ENCODE measurements at regions not wholly inside any gene's neighbourhood (a gene's known extent, or its start where the extent isn't known, plus 50 kb on each side); places are given as distances from the start of the nearest gene placed in this dataset.

DNA sequence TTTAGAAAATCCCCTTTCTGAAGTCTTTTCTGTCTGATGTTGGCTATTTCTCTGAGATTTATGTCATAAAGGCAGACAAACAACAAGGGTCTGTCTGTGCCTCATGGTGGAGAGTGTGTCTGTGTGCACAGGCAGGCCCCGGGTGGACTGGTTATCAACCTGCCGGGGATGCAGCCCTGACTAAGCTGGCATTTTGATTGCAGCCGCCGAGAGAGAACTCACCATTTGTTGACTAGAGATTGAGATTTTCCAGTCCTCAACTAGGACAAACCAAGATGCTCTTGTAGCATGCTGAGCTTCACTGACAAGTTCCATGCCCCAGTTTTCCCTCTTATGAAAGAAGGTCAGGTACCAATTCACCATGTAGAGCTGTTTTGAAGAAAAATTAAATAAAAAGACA lies 363.6 kb upstream of the CNR1 start:
- H2AFZ ChIP-seq (ENCODE audit: low read depth, low read length), result no peak overlapping the region
- H3K27ac ChIP-seq (ENCODE audit: low read length), result no peak overlapping the region
- DNase-seq (no peak), ATAC-seq (ENCODE audit: insufficient read depth, low read depth) (no peak)
- H3K79me2 ChIP-seq (ENCODE audit: insufficient read depth, low read length), result no peaks in the 10 kb centered on the region
- H3K4me2 ChIP-seq (ENCODE audit: insufficient read depth, low read length), result no peak overlapping the region
- H3K27me3 ChIP-seq (ENCODE audit: insufficient read depth, low read length, poor library complexity), result no peaks in the 10 kb centered on the region
- H3K4me3 ChIP-seq (ENCODE audit: low read depth in 1 of 2, low read length in 2 of 2), result no peak overlapping the region
- no peaks in the 10 kb centered on the region for H3K4me1 ChIP-seq (ENCODE audit: insufficient read depth, low read length)
- no peaks in the 10 kb centered on the region for H3K36me3 ChIP-seq (ENCODE audit: insufficient read depth, low read length)
- H3K9me3 ChIP-seq (ENCODE audit: insufficient read depth, low read length, severe bottlenecking), result no peaks in the 10 kb centered on the region
- H4K20me1 ChIP-seq (ENCODE audit: insufficient read depth, low read length), result no peaks in the 10 kb centered on the region
- no peak overlapping the region for H3K9ac ChIP-seq (ENCODE audit: low read depth, low read length)
- TF ChIP-seq, protein P1, sequence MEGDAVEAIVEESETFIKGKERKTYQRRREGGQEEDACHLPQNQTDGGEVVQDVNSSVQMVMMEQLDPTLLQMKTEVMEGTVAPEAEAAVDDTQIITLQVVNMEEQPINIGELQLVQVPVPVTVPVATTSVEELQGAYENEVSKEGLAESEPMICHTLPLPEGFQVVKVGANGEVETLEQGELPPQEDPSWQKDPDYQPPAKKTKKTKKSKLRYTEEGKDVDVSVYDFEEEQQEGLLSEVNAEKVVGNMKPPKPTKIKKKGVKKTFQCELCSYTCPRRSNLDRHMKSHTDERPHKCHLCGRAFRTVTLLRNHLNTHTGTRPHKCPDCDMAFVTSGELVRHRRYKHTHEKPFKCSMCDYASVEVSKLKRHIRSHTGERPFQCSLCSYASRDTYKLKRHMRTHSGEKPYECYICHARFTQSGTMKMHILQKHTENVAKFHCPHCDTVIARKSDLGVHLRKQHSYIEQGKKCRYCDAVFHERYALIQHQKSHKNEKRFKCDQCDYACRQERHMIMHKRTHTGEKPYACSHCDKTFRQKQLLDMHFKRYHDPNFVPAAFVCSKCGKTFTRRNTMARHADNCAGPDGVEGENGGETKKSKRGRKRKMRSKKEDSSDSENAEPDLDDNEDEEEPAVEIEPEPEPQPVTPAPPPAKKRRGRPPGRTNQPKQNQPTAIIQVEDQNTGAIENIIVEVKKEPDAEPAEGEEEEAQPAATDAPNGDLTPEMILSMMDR (IDR thresholded peaks at IDR 0.05; ENCODE audit: borderline replicate concordance, extremely low read depth, low read length, poor library complexity, severe bottlenecking), result no peak
- no peak for TF ChIP-seq EZH2 (IDR thresholded peaks at IDR 0.05; ENCODE audit: borderline replicate concordance, low read depth, low read length, severe bottlenecking)

DNA sequence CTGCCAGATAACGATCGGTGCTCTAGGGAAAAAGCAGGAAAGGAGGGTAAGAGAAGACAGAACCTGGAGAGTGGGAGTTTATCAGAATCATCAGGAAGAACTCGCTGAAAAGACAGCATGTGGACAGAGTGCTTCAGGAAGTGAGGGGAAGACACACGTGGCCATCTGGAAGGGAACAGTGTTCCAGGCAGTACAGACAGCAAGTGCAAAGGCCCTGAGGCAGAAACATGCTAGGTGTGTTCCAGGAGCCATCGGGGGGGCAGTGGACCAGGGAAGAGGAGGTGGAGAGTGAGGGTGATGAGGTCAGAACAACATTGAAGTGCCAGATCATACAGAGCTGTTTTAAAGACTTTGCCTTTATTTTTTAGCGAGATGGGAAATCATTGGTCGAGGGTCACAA lies 354.3 kb upstream of the CNR1 start:
- H3K9me3 ChIP-seq (ENCODE audit: insufficient read depth, low read length, severe bottlenecking), result no peaks in the 10 kb centered on the region
- ATAC-seq (ENCODE audit: insufficient read depth, low read depth) (no peak), DNase-seq (no peak)
- H3K4me1 ChIP-seq (ENCODE audit: insufficient read depth, low read length), result peaks cover 18% of the 10 kb centered on the region
- peak overlapping the region; percentile 59; the same call in 1 of the 2 replicates for H3K4me2 ChIP-seq (ENCODE audit: insufficient read depth, low read length)
- H2AFZ ChIP-seq (ENCODE audit: low read depth, low read length), result 0 out of 2 replicates have a peak overlapping the region, but pooled peaks have one; percentile 57
- H4K20me1 ChIP-seq (ENCODE audit: insufficient read depth, low read length), result no peaks in the 10 kb centered on the region
- no peaks in the 10 kb centered on the region for H3K36me3 ChIP-seq (ENCODE audit: insufficient read depth, low read length)
- H3K27me3 ChIP-seq (ENCODE audit: insufficient read depth, low read length, poor library complexity), result no peaks in the 10 kb centered on the region
- H3K9ac ChIP-seq (ENCODE audit: low read depth, low read length), result no peak overlapping the region
- no peak for TF ChIP-seq EZH2 (IDR thresholded peaks at IDR 0.05; ENCODE audit: borderline replicate concordance, low read depth, low read length, severe bottlenecking)
- TF ChIP-seq, protein P1 (IDR thresholded peaks at IDR 0.05; ENCODE audit: borderline replicate concordance, extremely low read depth, low read length, poor library complexity, severe bottlenecking), result no peak
- H3K27ac ChIP-seq (ENCODE audit: low read length), result peak overlapping the region; percentile 79
- peak overlapping the region in 1 of 2 experiments; percentile 39; a peak in 1 of 4 replicates for H3K4me3 ChIP-seq (ENCODE audit: low read depth in 1 of 2, low read length in 2 of 2)
- no peaks in the 10 kb centered on the region for H3K79me2 ChIP-seq (ENCODE audit: insufficient read depth, low read length)

DNA sequence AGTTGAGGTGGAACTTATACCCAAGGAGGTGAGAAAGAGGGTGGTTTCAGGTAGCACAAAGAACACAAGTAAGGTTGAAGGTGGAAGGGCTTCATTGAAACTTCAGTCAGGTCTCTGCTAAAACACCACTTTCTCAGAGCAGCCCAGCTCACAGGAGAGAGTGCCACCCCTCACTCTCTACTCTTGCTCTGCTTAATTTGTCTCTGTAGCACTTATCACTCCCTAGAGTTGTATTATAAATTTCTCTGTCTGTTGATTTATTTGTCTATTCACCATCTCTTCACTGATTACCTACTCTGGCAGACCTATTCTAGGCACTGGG lies 353.8 kb upstream of the CNR1 start:
- DNase-seq (no peak), ATAC-seq (ENCODE audit: insufficient read depth, low read depth) (peak; percentile 62; the same call in 2 of the 3 replicates)
- no peaks in the 10 kb centered on the region for H3K9me3 ChIP-seq (ENCODE audit: insufficient read depth, low read length, severe bottlenecking)
- H3K4me2 ChIP-seq (ENCODE audit: insufficient read depth, low read length), result peak overlapping the region; percentile 59
- H3K36me3 ChIP-seq (ENCODE audit: insufficient read depth, low read length), result no peaks in the 10 kb centered on the region
- H4K20me1 ChIP-seq (ENCODE audit: insufficient read depth, low read length), result no peaks in the 10 kb centered on the region
- H3K9ac ChIP-seq (ENCODE audit: low read depth, low read length), result peak overlapping the region; percentile 33
- TF ChIP-seq EZH2 (IDR thresholded peaks at IDR 0.05; ENCODE audit: borderline replicate concordance, low read depth, low read length, severe bottlenecking), result no peak
- TF ChIP-seq, protein P1 (IDR thresholded peaks at IDR 0.05; ENCODE audit: borderline replicate concordance, extremely low read depth, low read length, poor library complexity, severe bottlenecking), result no peak
- peaks cover 18% of the 10 kb centered on the region for H3K4me1 ChIP-seq (ENCODE audit: insufficient read depth, low read length)
- H2AFZ ChIP-seq (ENCODE audit: low read depth, low read length), result peak overlapping the region; percentile 57
- H3K27ac ChIP-seq (ENCODE audit: low read length), result peak overlapping the region; percentile 79
- H3K4me3 ChIP-seq (ENCODE audit: low read depth in 1 of 2, low read length in 2 of 2), result peak overlapping the region in 1 of 2 experiments; percentile 39; a peak in 2 of 4 replicates
- H3K27me3 ChIP-seq (ENCODE audit: insufficient read depth, low read length, poor library complexity), result no peaks in the 10 kb centered on the region
- no peaks in the 10 kb centered on the region for H3K79me2 ChIP-seq (ENCODE audit: insufficient read depth, low read length)

Measured in DND-41 (cell line).